Skeletal muscle cell (primary cell): ENCODE measurements at regions not wholly inside any gene's neighbourhood (a gene's known extent, or its start where the extent isn't known, plus 50 kb on each side); places are given as distances from the start of the nearest gene placed in this dataset.
"Not testable (repeated sequence)": the region's sequence is repeated elsewhere in the genome, so short reads cannot be mapped to it uniquely, and the experiment has no call there.

Experiments
- DNase-seq: peaks from one replicate; pipeline ENCODE4 v3.0.0-alpha.2; 2010; ENCODE audit warnings: low read depth
- H3K4me3 ChIP-seq: 2 replicates; pipeline ENCODE4 v1.5.1; 2011; ENCODE audit warnings: low read depth, mild to moderate bottlenecking, control low read depth, low read length, moderate library complexity

DNA sequence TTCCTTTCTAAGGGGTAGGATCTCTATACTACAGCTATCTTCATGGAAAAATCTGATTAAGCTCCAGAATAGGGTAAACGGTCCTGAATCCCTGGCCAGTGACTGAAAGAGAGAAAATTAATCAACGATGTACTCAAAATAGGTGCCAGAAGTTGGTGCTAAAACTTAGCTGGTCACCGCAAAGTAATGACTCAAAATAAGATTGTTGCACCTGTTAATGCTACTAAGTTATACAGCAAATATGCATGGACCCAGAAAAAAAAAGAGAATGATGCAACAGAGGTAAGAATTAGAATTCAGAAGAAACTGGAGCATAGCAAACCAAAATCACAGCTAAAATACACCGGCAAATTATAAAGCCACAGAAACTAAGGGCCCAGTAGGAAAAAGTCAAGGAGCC, 239.7 kb upstream of the FAM241A start:
- no peak for DNase-seq

DNA sequence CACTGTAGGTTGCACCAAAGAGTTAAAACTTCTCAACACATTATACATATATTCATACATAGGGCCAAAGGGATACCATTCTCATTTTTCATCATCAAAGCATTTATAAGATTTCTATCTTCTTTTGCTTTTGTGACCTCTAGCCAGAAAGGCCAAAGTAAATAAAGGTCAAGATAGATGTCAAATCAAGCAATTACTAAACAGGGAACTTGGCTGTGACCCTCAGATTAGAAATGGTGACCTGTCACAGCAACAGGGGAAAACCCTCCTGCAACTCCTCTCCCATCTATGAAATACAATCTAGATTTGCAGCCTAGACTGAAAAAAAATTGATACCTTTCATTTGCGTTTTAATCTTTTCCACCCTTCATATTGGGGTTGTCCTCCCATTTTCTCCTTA, 225.6 kb upstream of the FAM241A start:
- DNase-seq = no peak
- H3K4me3 ChIP-seq = no peak overlapping the region

More for the DNA sequence above, 239.7 kb upstream of the FAM241A start:
- no peak overlapping the region for H3K4me3 ChIP-seq

DNA sequence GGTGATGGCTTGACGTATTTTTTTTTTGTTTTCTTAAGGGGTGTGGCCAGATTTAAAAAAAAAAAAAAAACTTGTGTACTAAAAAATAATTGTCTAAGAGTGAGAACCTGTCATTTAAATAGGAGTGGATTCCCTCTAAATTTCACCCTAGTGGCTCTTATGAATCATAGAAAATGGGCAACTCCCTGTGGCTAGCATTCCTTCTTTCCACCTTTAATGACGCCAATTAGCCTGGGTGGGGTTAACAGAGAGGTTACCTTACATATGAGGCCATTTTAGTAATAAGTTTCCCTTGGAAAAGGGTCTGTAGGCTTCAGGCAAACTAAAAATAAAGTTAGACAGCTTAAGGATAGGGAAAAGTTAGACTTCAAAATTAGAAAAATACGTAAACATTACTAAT, 223.5 kb upstream of the FAM241A start:
- no peak for DNase-seq
- no peak overlapping the region for H3K4me3 ChIP-seq

DNA sequence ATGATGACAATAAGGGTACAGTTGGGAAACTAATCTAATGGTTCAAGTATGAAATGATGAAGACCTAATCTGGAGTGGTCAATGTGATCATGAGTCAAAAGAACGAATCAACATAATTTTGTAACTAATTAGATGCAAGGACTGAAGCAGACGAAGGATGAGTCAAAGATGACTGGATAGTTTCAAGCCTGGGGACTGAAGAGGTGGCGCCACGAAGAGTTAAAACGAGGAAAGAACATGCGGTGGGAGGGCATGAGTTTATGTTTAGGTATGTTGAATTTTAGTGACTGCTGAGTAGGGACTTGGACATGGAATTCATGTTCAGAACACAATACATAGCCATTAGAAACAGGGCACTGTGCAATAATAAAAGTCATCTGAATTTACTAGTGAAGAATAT, 221.5 kb upstream of the FAM241A start:
- DNase-seq = peak; percentile 45
- no peak overlapping the region for H3K4me3 ChIP-seq

DNA sequence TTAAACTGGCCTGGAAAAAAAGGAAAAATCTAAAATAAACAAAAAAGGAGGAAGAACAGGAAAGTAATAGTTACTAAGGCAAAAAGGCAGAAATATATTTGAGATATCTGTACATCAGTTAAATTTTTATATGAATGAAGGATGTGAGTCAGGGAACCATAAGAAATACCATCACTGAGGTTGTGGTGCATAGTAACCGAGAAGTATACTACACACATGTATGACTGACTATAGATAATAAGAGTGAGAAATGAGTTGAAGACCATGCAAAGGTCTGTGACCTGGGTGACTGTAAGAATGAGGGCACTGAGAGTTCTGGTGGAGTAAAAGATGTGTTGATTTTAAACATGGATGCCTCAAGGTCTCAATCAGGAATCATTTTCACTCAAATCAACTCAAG, 220.6 kb upstream of the FAM241A start:
- no peak overlapping the region for H3K4me3 ChIP-seq
- no peak for DNase-seq

DNA sequence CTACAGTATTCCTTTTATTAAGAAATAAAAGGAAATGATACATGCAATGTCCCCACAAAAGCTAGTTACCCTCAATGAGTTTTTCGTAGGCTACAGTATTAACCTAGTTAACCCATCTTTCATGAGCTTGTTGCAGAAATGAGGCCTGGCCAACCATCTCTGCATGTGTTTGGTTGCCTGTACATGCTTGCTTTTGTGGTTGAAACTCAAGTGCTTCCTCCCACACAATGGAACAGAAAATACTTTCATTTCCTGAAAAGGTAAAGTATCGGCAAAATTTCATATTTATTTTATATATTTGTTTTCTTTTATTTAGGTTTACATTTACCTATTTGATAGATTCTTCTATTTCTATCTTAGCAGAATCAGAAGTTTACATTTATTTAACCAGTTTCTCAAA, 214.6 kb upstream of the FAM241A start:
- H3K4me3 ChIP-seq = no peak overlapping the region
- DNase-seq = no peak

DNA sequence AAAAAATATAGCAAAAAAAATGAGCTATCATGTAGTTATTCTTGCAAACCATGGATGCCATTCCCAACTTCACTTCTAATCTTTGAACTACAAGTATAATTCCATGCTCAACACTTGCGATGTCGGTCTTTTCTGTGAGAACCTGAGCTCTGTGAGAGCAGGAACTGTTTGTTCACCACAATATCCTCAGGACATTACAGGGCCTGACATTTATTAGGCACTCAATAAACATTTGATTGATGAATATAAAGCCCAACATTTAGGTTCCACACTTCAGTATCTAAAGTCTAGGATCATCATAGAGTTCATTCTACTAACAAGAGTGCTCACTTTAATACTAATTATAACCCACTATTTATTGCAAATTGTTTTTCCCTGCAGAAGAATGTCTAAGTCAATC, 211.6 kb upstream of the FAM241A start:
- DNase-seq = no peak
- no peak overlapping the region for H3K4me3 ChIP-seq

DNA sequence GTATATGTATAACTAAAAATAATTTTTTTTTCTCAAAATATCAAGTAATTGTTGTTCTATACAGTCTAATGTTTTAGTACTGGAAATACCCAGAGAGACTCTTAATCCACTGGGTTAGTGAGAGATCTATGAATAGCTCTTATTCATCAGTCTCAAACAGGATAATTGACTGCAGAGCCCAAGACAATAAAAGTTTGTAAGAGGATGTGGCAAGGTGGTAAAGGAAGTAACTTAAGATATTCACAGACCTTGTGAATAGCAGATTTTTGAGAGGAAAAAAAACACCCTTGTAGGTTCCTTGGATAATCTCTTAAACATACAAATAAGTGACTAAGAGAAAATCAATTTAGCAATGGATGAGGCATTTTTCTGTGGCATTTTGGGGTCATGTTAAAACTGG, 210.9 kb upstream of the FAM241A start:
- no peak overlapping the region for H3K4me3 ChIP-seq
- DNase-seq = no peak

DNA sequence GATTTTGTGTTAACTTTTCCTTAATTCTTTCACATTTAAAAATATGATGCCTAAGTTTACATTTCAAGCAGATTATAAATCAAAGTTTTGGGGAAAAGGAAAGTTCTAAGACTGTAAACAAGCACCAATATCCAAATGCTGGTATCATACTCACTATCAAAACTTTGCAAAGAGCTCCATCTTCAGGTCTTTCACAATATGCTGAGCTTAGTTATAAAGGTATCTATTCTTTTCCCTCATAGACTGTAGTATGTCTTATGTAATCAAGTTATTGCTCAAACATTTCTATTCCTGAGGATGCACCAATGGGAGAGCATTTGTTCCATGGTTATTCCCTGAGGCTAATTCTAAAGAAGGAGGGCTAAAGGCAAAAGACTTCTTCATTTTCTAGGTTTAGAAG, 207.9 kb upstream of the FAM241A start:
- H3K4me3 ChIP-seq = no peak overlapping the region
- DNase-seq = no peak

DNA sequence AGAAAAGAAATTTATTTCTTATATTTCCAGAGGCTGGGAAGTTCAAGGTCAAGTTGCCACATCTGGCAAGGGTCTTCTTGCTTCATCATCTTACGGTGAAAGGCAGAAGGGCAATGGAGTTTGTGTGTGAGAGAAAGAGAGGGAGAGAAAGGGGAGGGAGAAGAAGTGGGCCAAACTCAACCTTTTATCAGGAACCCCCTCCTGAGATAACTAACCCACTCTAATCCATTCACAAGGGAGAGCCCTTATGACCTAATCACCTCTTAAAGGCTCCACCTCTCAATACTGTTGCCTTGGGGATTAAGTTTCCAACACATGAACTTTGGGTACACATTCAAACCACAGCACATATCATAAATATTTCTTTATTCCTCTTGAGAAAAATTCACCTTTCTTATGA, 203.3 kb upstream of the FAM241A start:
- no peak overlapping the region for H3K4me3 ChIP-seq
- DNase-seq = no peak

DNA sequence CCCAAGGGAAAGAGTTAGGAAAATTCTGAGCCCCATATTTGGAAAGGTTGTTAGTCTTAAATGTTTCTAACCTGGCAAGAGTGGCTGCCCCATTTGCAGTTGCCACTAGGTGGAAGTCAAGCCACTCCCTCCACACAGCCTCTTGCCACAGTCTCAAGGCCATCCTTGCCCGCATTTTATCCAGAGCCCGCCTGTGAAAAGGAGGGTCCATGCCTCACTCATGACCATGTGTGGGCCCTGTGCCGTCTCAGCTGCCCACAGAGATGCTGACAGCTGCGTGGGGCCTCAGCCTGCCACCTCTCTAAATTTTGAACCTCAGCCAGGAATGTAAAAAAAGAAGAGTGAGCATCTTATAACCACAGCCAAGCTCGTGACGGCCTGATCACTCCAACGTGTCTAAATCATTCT, 201.5 kb upstream of the FAM241A start:
- no peak for DNase-seq
- H3K4me3 ChIP-seq = no peak overlapping the region

DNA sequence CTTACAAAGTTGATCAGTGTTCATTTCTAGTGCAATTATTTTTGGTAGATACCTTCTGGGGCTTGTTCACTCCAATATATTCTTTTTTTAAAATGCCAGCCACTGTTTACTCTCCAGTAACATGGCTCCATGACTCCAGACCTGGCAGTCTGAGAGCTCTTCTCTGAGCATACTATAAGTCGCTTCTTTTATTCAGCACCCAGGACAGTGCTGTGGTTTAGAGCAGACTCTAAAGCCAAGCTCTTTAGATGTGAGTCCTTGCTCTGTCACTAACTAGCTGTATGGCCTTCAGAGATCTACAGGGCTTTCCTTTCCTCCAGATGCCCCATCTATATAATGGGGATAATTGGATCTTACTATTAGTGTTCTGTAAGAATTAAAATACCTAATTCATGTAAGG, 200.2 kb upstream of the FAM241A start:
- no peak overlapping the region for H3K4me3 ChIP-seq
- DNase-seq = no peak

DNA sequence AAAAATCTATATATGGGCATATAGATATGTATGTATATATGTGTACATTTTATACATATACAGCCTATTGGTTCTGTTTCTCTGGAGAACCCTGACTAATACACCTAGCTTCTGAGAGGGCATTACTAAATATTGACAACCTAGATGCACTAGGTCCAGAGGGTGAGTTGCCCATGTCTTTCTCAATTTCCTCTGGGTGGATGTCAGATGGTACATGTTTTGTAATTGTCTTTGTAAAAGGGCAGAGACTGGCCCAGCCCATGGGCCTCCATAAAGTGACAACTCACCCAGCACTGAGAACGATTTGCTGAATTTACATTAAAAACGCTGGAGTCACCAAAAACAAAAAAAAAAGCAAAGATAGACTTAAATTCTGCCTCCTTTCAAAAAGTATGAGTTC, 198.5 kb upstream of the FAM241A start:
- DNase-seq = no peak
- H3K4me3 ChIP-seq = no peak overlapping the region

DNA sequence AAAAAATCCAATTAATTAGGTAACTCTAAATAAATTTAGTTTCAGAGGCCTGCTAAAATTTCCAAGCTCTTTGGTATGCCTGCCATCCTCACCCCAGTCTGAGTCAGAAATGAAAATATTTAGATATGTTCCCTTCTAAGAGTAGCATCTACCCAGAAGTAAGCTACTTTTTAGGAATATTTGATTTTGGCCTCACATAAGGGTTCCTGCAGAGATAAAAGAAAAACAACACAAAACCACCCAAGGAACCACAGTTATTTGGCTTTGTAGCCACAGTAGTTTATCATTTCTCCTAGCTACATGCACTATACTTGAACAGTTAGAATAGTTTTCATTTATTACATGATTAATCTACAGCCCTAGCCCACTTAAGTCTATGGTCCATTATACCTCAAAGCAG, 192.6 kb upstream of the FAM241A start:
- no peak for DNase-seq

DNA sequence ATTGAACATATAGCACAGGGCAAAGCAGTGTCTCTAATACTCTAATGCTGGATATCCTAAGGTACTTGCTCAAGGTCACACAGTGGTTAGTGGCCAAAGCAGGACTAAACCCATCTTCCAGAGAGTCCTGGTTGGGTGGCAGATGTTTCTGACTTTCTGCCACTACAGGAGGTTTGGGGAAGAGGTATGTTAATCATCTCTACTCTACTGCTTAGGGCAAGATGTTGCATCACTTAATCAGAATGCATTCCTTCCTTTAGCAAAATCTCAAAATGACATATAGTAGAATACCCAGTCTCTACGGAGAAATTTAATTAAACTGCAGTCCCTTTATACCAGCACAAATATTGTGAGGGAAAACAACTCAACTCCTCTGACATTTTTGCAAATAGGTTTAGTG, 190.7 kb upstream of the FAM241A start:
- DNase-seq = no peak
- no peak overlapping the region for H3K4me3 ChIP-seq

More for the DNA sequence above, 192.6 kb upstream of the FAM241A start:
- H3K4me3 ChIP-seq = no peak overlapping the region

DNA sequence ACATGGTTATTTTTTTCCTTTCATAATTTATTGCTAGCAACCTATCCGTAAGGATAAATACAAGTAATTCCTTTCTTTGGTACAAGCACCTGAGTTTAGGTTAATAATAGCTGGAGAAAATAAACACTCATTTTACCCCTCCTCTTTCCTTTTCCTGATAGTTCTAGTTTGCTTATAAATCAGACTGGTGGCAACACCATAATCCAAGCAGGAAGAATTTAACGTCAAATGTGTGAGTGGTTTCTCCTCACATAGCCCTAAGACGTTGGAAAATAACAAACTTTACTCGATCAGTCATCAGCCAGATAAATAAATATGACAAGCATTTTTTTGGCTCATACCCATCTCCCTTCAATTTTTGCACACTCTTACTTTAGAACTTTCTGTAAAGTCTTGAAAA, 190.3 kb upstream of the FAM241A start:
- no peak overlapping the region for H3K4me3 ChIP-seq
- DNase-seq = no peak

DNA sequence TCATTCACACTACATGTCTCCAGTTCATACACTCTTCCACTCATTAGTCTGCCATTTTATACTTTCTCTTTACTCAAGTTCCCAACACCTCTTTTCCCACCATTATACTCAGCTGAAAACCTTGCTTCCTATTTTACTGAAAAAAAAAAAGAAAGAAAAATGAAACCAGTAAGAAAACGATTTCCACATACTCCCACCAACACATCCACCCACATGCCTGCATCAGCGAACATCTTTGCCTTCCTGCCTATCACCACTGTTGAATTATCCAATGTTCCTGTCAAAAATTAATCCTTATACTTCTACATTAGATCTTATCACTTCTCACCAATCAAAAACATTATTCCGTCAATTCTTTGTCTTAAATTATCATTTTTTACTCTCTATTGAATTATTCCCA, 188.1 kb upstream of the FAM241A start:
- H3K4me3 ChIP-seq = no peak overlapping the region

DNA sequence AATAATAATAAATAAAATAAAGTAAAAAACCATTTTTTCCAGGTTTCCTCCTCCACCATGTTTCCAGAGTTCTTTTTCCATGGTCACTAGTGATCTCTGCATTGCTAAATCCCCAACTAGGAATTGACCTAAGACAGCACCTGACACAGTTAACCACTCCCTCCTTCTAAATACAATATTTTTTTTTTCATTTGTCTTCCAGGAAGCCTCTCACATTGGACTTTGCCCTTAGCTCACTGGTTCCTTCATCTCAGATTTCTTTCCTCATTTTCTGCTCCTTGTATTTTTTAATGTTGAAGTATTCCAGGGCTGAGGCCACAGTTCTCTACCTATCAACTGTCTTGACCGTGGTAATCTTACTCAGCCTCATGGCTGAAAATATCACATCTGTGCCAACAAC, 187.3 kb upstream of the FAM241A start:
- H3K4me3 ChIP-seq = no peak overlapping the region
- DNase-seq = no peak

More for the DNA sequence above, 188.1 kb upstream of the FAM241A start:
- no peak for DNase-seq

DNA sequence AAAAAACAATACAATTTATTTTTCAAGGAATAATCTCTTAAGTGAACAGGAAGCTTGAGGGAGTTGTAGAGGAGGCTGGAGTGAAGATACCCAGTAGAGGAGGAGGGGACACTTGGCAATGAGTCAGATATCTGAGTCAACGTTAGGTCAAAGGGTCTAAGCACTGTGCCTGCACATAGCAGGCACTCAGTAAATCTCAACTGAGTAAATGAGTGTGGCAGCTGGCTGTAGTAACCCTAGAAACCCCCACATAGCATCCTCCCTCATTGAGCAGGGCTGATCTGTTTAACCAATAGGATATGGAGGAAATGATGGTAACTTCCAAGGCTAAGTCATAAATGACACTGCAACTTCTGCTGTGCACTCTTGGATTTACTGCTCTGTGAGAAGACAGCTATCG, 186.0 kb upstream of the FAM241A start:
- H3K4me3 ChIP-seq = no peak overlapping the region
- DNase-seq = peak; percentile 77

DNA sequence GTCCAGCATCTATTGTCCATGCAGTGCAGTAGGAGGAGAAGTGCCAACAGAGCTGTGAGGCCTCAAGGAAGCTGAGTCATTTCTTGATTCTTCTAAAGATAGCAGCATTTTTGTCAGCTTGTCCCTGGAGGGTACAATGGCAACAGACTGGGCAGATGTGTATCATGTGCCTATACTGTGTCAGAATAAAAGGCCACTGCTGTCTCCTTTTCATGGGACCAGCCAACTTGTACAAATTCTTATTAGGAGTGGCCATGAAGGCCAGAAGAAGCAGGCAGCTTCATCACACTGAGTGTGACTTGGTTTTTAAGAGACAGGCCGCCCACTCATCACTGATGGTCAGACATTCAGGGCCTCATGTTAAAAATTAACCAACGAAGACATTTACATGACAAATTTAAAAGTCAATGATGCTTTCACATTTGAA, 185.0 kb upstream of the FAM241A start:
- H3K4me3 ChIP-seq = no peak overlapping the region
- peak; percentile 29 for DNase-seq

DNA sequence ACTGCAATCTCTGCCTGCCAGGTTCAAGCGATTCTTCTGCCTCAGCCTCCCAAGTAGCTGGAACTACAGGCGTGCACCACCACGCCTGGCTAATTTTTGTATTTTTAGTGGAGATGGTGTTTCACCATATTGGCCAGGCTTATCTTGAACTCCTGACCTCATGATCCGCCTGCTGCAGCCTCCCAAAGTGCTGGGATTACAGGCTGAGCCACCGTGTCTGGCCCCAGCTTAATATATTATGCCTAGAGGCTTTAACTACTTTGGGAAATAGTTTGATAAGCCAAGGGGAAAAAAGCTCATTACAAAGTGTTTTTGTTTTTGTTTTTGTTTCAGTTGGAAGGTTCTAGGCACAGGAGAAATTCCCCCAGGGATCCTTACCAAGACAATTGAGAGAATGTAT, 184.2 kb upstream of the FAM241A start:
- DNase-seq = not testable (repeated sequence)

DNA sequence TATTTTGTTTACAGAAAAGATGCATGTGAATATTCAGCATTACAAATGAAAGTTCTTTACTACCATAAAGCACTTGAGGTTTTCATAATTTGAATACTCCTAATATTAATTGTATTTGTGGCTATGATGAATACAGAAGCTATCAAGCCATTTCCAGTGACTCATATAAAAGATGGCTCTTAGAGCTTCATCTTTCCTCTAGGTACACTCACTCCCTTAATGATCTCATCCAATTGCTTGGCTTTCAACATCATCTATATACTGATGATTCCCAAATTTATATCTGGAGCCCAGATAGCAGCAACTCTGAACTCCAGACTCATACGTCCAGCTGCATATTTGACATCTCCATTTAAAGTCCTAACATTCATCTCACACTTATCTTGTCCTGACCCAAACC, 183.4 kb upstream of the FAM241A start:
- DNase-seq = peak; percentile 28
- no peak overlapping the region for H3K4me3 ChIP-seq

More for the DNA sequence above, 184.2 kb upstream of the FAM241A start:
- not testable (repeated sequence) for H3K4me3 ChIP-seq
